ENCODE measurements at regions not wholly inside any gene's neighbourhood (a gene's known extent, or its start where the extent isn't known, plus 50 kb on each side); places are given as distances from the start of the nearest gene placed in this dataset.

DNA sequence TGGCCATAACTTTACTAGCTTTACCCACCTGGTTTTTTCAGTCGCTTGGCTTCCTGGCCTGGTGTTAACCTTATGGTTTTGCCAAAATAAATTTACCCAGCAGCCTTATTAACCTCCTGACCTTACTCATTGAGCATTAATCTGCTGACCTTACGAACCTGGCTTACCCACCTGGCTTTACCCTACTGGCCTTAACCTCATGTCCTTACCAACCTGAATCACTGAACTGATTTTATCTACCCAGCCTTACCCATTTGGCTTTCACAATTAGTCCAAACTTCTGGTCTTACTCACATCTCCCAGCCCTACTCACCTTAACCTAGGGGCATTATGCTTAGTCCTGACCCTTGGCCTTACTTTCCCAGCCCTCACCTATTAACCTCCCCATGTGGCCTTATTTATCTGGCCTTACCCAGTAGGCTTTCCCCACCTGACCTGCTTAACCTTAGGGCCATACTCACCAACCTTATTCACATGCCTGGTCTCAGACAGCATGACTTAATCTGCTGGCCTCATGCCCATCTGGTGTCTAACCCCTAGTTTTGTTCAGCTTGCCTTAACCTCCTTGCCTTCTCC lies 93.4 kb downstream of the IL12A start:
- Histone ChIP-seq H4K20me1 (ENCODE audit: insufficient read depth, low read length) (no peaks in the 10 kb centered on the region), H3K36me3 (ENCODE audit: insufficient read depth, low read length) (no peaks in the 10 kb centered on the region), H3K9me2 (ENCODE audit: insufficient read depth, low read length) (no peaks in the 10 kb centered on the region), H3K79me2 (ENCODE audit: insufficient read depth, low read depth, low read length) (no peaks in the 10 kb centered on the region), H2AFZ (ENCODE audit: low read length) (no peak overlapping the region), H3K4me3 (ENCODE audit: low read depth, low read length, poor library complexity, severe bottlenecking) (no peak overlapping the region), H3K4me2 (ENCODE audit: low read length) (no peak overlapping the region), H3K4me1 (ENCODE audit: insufficient read depth, low read length, poor library complexity, severe bottlenecking) (no peaks in the 10 kb centered on the region), H3K27ac (ENCODE audit: low read depth, low read length, poor library complexity, severe bottlenecking) (no peak overlapping the region), H3K9me3 (ENCODE audit: low read length) (no peaks in the 10 kb centered on the region)
- intact Hi-C loops (cut with micrococcal nuclease; ENCODE audit: unreplicated experiment) = no loop called here
- POLR2A ChIA-PET = no interaction called here
- CTCF ChIA-PET (ENCODE audit: unreplicated experiment) = no interaction called here
- TF ChIP-seq CTCF (conservative IDR thresholded peaks at IDR 0.05; ENCODE audit: low read length) (no peak), EZH2phosphoT487 (IDR thresholded peaks at IDR 0.05; ENCODE audit: borderline replicate concordance, low read depth, low read length) (no peak)
- no peak for DNase-seq (ENCODE audit: low spot score)
- BruUV-seq (replicated peaks) = no TSS peak

DNA sequence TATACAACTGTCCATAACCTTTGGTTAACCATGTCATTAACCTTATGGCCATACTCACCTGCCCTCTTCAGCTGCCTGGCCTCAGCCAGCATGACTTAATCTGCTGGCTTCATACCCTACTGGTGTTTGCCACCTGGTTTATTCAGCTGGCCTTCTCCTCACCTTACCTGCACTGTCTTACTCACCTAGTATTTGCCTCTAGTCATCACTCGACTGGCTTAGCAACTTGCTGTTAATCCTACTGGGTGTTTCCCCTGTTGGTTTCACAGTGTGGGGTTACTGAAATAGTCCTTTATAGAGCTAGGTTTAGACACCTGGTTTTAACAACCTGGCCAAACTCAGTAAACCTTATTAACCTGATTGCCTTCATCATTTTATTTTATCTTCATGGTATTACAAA lies 96.4 kb downstream of the IL12A start:
- TF ChIP-seq CTCF (conservative IDR thresholded peaks at IDR 0.05; ENCODE audit: low read length) = no peak
- no peak for TF ChIP-seq EZH2phosphoT487 (IDR thresholded peaks at IDR 0.05; ENCODE audit: borderline replicate concordance, low read depth, low read length)
- ChIA-PET POLR2A (no interaction called here), CTCF (ENCODE audit: unreplicated experiment) (no interaction called here)
- Histone ChIP-seq H3K79me2 (ENCODE audit: insufficient read depth, low read depth, low read length) (no peaks in the 10 kb centered on the region), H3K9me3 (ENCODE audit: low read length) (no peaks in the 10 kb centered on the region), H3K4me1 (ENCODE audit: insufficient read depth, low read length, poor library complexity, severe bottlenecking) (no peaks in the 10 kb centered on the region), H2AFZ (ENCODE audit: low read length) (no peak overlapping the region), H4K20me1 (ENCODE audit: insufficient read depth, low read length) (no peaks in the 10 kb centered on the region), H3K4me3 (ENCODE audit: low read depth, low read length, poor library complexity, severe bottlenecking) (no peak overlapping the region), H3K36me3 (ENCODE audit: insufficient read depth, low read length) (no peaks in the 10 kb centered on the region), H3K27ac (ENCODE audit: low read depth, low read length, poor library complexity, severe bottlenecking) (no peak overlapping the region), H3K4me2 (ENCODE audit: low read length) (no peak overlapping the region), H3K9me2 (ENCODE audit: insufficient read depth, low read length) (no peaks in the 10 kb centered on the region)
- BruUV-seq (replicated peaks) = no TSS peak
- intact Hi-C loops (cut with micrococcal nuclease; ENCODE audit: unreplicated experiment) = no loop called here
- DNase-seq (ENCODE audit: low spot score) = no peak

GRCh38 chr3:160088492-160089137 lies 100.0 kb downstream of the IL12A start:
- H2AFZ ChIP-seq (ENCODE audit: low read length) = no peak overlapping the region
- TF ChIP-seq EZH2phosphoT487 (IDR thresholded peaks at IDR 0.05; ENCODE audit: borderline replicate concordance, low read depth, low read length) (no peak), CTCF (conservative IDR thresholded peaks at IDR 0.05; ENCODE audit: low read length) (no peak)
- no peaks in the 10 kb centered on the region for H3K4me1 ChIP-seq (ENCODE audit: insufficient read depth, low read length, poor library complexity, severe bottlenecking)
- no TSS peak for BruUV-seq (replicated peaks)
- intact Hi-C loops (cut with micrococcal nuclease; ENCODE audit: unreplicated experiment) = no loop called here
- H3K9me2 ChIP-seq (ENCODE audit: insufficient read depth, low read length) = no peaks in the 10 kb centered on the region
- CTCF ChIA-PET (ENCODE audit: unreplicated experiment) = no interaction called here
- POLR2A ChIA-PET = no interaction called here
- no peaks in the 10 kb centered on the region for H3K9me3 ChIP-seq (ENCODE audit: low read length)
- H3K27ac ChIP-seq (ENCODE audit: low read depth, low read length, poor library complexity, severe bottlenecking) = no peak overlapping the region
- H4K20me1 ChIP-seq (ENCODE audit: insufficient read depth, low read length) = no peaks in the 10 kb centered on the region
- no peaks in the 10 kb centered on the region for H3K79me2 ChIP-seq (ENCODE audit: insufficient read depth, low read depth, low read length)
- no peaks in the 10 kb centered on the region for H3K36me3 ChIP-seq (ENCODE audit: insufficient read depth, low read length)
- no peak overlapping the region for H3K4me2 ChIP-seq (ENCODE audit: low read length)
- H3K4me3 ChIP-seq (ENCODE audit: low read depth, low read length, poor library complexity, severe bottlenecking) = no peak overlapping the region
- DNase-seq (ENCODE audit: low spot score) = no peak
